PFSK-1 (cell line): ENCODE measurements at regions not wholly inside any gene's neighbourhood (a gene's known extent, or its start where the extent isn't known, plus 50 kb on each side); places are given as distances from the start of the nearest gene placed in this dataset.
A peak's percentile ranks its signal among the peaks of the same experiment; 100 is the strongest.

Experiments
- FOXP2 ChIP-seq: optimal IDR thresholded peaks from 2 replicates; pipeline ENCODE3; 2011; ENCODE audit warnings: borderline replicate concordance, control low read depth, inconsistent platforms; ENCODE audit not compliant: insufficient read depth; ENCODE audit errors: extremely low read length, extremely low read depth
- POLR2AphosphoS5 ChIP-seq: IDR thresholded peaks from 2 replicates; pipeline ENCODE4 v1.6.1; 2012; ENCODE audit warnings: low read depth, mild to moderate bottlenecking, control low read depth, low read length, moderate library complexity
- SIN3A ChIP-seq: IDR thresholded peaks from 2 replicates; pipeline ENCODE4 v1.6.1; 2012; ENCODE audit warnings: mild to moderate bottlenecking, low read length, moderate library complexity, borderline replicate concordance; ENCODE audit not compliant: insufficient read depth
- TAF1 ChIP-seq: IDR thresholded peaks from 2 replicates; pipeline ENCODE4 v1.6.1; 2012; ENCODE audit warnings: low read length, control low read depth, borderline replicate concordance; ENCODE audit not compliant: insufficient read depth
- TF ChIP-seq, protein P1 (sequence below), 2 experiments: IDR thresholded peaks; 2 replicates each; pipeline versions ENCODE4 v1.6.1 to v1.8.0; 2011 to 2012; ENCODE audit warnings: low read depth in 2 of 2, low read length in 2 of 2, control low read depth in 1 of 2, inconsistent platforms in 1 of 2, mild to moderate bottlenecking in 1 of 2, moderate library complexity in 1 of 2; ENCODE audit not compliant: insufficient read depth in 1 of 2

DNA sequence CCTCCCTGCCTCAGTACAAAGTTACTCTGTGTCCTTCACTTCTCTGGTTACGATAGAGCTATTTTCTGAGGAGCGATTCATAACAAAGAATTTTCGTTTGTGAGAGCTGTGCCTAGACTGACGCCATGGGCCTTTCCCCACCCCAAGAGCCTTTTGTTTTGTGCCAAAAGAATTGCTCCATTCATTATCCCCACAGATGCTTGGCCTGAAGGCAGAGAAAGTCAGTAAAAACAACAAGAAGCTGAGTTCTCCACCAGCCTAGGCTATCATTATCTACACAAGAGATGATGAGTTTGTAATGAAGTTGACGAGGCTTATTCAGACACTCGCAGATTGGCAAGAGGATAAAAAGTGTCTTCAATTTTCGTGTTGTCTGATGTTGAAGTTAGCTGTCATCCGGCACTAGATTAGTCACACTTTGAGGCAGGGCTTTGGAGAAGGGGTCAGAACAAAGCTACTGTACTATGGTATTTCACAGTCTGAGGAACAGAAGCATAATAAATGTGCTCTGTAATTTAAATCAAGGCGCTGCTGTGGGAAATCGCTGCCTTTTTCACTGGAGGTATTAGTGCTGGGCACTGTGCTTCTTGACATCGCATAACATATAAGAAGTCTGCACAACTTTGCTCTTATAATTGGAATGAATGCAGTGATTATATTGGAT is 278.4 kb upstream of the FIGN start:
- TF ChIP-seq FOXP2 (no peak), POLR2AphosphoS5 (no peak), SIN3A (no peak), TAF1 (no peak)
- TF ChIP-seq, protein P1, sequence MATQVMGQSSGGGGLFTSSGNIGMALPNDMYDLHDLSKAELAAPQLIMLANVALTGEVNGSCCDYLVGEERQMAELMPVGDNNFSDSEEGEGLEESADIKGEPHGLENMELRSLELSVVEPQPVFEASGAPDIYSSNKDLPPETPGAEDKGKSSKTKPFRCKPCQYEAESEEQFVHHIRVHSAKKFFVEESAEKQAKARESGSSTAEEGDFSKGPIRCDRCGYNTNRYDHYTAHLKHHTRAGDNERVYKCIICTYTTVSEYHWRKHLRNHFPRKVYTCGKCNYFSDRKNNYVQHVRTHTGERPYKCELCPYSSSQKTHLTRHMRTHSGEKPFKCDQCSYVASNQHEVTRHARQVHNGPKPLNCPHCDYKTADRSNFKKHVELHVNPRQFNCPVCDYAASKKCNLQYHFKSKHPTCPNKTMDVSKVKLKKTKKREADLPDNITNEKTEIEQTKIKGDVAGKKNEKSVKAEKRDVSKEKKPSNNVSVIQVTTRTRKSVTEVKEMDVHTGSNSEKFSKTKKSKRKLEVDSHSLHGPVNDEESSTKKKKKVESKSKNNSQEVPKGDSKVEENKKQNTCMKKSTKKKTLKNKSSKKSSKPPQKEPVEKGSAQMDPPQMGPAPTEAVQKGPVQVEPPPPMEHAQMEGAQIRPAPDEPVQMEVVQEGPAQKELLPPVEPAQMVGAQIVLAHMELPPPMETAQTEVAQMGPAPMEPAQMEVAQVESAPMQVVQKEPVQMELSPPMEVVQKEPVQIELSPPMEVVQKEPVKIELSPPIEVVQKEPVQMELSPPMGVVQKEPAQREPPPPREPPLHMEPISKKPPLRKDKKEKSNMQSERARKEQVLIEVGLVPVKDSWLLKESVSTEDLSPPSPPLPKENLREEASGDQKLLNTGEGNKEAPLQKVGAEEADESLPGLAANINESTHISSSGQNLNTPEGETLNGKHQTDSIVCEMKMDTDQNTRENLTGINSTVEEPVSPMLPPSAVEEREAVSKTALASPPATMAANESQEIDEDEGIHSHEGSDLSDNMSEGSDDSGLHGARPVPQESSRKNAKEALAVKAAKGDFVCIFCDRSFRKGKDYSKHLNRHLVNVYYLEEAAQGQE (IDR thresholded peaks at IDR 0.05; ENCODE audit: insufficient read depth in 1 of 2, low read depth in 2 of 2, low read length in 2 of 2) = 0 out of 4 replicates have a peak, but pooled peaks of 1 of the 2 experiments have one; percentile 42
